GM12878 (cell line): ENCODE measurements at regions not wholly inside any gene's neighbourhood (a gene's known extent, or its start where the extent isn't known, plus 50 kb on each side); places are given as distances from the start of the nearest gene placed in this dataset.

Experiments used
- ATAC-seq: fragments of 200-7000 bp; cut with Tn5 transposase; 3 replicates; pipeline ENCODE4 v1.9.1; 2020; ENCODE audit warnings: mild to moderate bottlenecking, moderate library complexity
- BruUV-seq: library from RNA; stranded (reverse); fragments of 400-500 nt; replicated peaks from 2 replicates; lab custom pipeline; 2021; lab: Mats Ljungman, UMichigan
- CTCF ChIA-PET: fragments of 300-600 bp; sonication (Branson Sonifier 250); formaldehyde crosslinking; extraction: SDS; loops from one replicate; lab custom pipeline; 2021; ENCODE audit warnings: inconsistent platforms; lab: Yijun Ruan, JAX
- POLR2A ChIA-PET: fragments of 350-600 bp; formaldehyde crosslinking; extraction: SDS; loops from one replicate; lab custom pipeline; 2021; ENCODE audit warnings: inconsistent platforms; lab: Charles Lee
- RAD21 ChIA-PET: fragments of 300-600 bp; sonication (Branson Sonifier 250); formaldehyde crosslinking; loops from one replicate; lab custom pipeline; 2023; ENCODE audit warnings: antibody characterized with exemption; ENCODE audit not compliant: unreplicated experiment; lab: Charles Lee
- SMC1A ChIA-PET: fragments of 300-600 bp; sonication (Branson Sonifier 250); formaldehyde crosslinking; loops from one replicate; lab custom pipeline; 2023; ENCODE audit not compliant: unreplicated experiment, uncharacterized antibody; lab: Charles Lee
- DNase-seq: peaks from one replicate; pipeline ENCODE4 v3.0.0-alpha.2; 2011; ENCODE audit warnings: low read depth, low spot score
- FAIRE-seq: peaks from 3 replicates; lab custom pipeline; 2011; peaks lifted over from hg19 to GRCh38; lab: Jason Lieb, UNC
- H2AFZ ChIP-seq: 2 replicates; pipeline ENCODE4 v1.6.0; 2011; ENCODE audit warnings: low read depth, low read length, control low read depth; ENCODE audit not compliant: control insufficient read depth
- H3K27ac ChIP-seq: 2 replicates; pipeline ENCODE4 v1.5.1; 2011; ENCODE audit warnings: control low read depth; ENCODE audit not compliant: control insufficient read depth, insufficient read depth
- H3K27me3 ChIP-seq, 2 experiments: replicated peaks in 1 of 2; 2 replicates each; pipeline versions ENCODE4 v1.6.0 to v1.6.1; 2011; ENCODE audit warnings: low read length in 1 of 2; ENCODE audit not compliant: control insufficient read depth in 2 of 2, insufficient read depth in 2 of 2
- H3K36me3 ChIP-seq, 2 experiments: 2 replicates each; pipeline ENCODE4 v1.5.1; 2011; ENCODE audit warnings: low read length in 1 of 2; ENCODE audit not compliant: control insufficient read depth in 2 of 2, insufficient read depth in 2 of 2
- H3K4me1 ChIP-seq: 2 replicates; pipeline ENCODE4 v1.6.1; 2011; ENCODE audit warnings: mild to moderate bottlenecking, low read length, moderate library complexity, mixed read lengths; ENCODE audit not compliant: control insufficient read depth, insufficient read depth
- H3K4me2 ChIP-seq: 2 replicates; pipeline ENCODE4 v1.6.0; 2011; ENCODE audit warnings: control low read depth; ENCODE audit not compliant: control insufficient read depth, insufficient read depth
- H3K4me3 ChIP-seq: fragments of 200-600 bp; sonication (generic); 2 replicates; pipeline ENCODE4 v1.5.1; 2016
- H3K79me2 ChIP-seq: 2 replicates; pipeline ENCODE4 v1.6.0; 2011; ENCODE audit warnings: low read length; ENCODE audit not compliant: control insufficient read depth, insufficient read depth
- H3K9ac ChIP-seq: 2 replicates; pipeline ENCODE4 v1.8.0; 2011; ENCODE audit warnings: low read length, control low read depth, mixed read lengths; ENCODE audit not compliant: control insufficient read depth, insufficient read depth
- H3K9me3 ChIP-seq: replicated peaks from 3 replicates; pipeline ENCODE4 v1.5.1; 2011; ENCODE audit warnings: mild to moderate bottlenecking, low read length; ENCODE audit not compliant: control insufficient read depth, insufficient read depth
- H4K20me1 ChIP-seq: 2 replicates; pipeline ENCODE4 v1.6.0; 2011; ENCODE audit not compliant: control insufficient read depth, insufficient read depth
- ATF3 ChIP-seq: IDR thresholded peaks from 2 replicates; pipeline ENCODE4 v1.6.1; 2011; ENCODE audit warnings: low read depth, mild to moderate bottlenecking, low read length, moderate library complexity, borderline replicate concordance; ENCODE audit errors: extremely low read depth
- BMI1 ChIP-seq: fragments of 450-650 bp; IDR thresholded peaks from 2 replicates; pipeline ENCODE4 v1.6.1; 2016; ENCODE audit warnings: mild to moderate bottlenecking, moderate library complexity, borderline replicate concordance
- HCFC1 ChIP-seq: fragments of 150-350 bp; IDR thresholded peaks from 2 replicates; pipeline ENCODE4 v1.6.1; 2014; ENCODE audit warnings: low read length
- SIN3A ChIP-seq: IDR thresholded peaks from 2 replicates; pipeline ENCODE4 v1.6.1; 2012; ENCODE audit warnings: low read depth, low read length, improper control_type of control experiment
- SMAD5 ChIP-seq: IDR thresholded peaks from 2 replicates; pipeline ENCODE4 v1.6.1; 2016; ENCODE audit warnings: antibody characterized with exemption, low read depth
- in situ Hi-C: fragments of 300-500 bp; cut with MboI; formaldehyde crosslinking; loops from 9 replicates; pipeline ENCODE4 v1.14.3; 2018; ENCODE audit warnings: mixed read lengths
- intact Hi-C: fragments of 100-400 bp; cut with micrococcal nuclease; formaldehyde crosslinking; loops from one replicate; pipeline ENCODE4 v1.14.2; 2022; ENCODE audit not compliant: unreplicated experiment
- TF ChIP-seq, protein P1 (sequence below): fragments of 450-650 bp; formaldehyde crosslinking; IDR thresholded peaks from 2 replicates; pipeline ENCODE4 v1.5.0; 2022; ENCODE audit warnings: mild to moderate bottlenecking, missing genetic modification characterization

DNA sequence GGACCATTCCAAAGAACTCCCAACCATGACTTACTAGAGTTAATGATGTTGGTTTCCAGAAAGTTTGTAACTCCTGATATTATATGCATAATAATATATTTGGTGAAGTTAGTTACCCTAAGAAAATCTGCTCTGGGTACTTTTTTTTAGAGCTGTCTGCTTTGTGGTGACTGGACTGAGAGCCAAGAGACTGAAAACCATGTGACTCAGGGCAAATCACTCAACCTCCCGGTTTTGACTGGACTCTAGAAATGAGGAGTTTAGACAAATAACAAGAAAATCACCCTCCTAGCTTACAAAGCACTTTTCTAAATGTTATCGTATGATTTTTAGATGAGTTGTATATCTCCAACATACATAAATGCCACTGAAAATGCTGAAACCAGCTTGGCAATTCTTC lies 138.3 kb upstream of the RND3 start (continued):
- TF ChIP-seq ATF3, result no peak

GRCh38 chr2:150625303-150625702 lies 137.8 kb upstream of the RND3 start:
- Histone ChIP-seq H3K36me3 (no peaks in the 10 kb centered on the region), H3K27me3 (no peaks in the 10 kb centered on the region)
- TF ChIP-seq, protein P1, sequence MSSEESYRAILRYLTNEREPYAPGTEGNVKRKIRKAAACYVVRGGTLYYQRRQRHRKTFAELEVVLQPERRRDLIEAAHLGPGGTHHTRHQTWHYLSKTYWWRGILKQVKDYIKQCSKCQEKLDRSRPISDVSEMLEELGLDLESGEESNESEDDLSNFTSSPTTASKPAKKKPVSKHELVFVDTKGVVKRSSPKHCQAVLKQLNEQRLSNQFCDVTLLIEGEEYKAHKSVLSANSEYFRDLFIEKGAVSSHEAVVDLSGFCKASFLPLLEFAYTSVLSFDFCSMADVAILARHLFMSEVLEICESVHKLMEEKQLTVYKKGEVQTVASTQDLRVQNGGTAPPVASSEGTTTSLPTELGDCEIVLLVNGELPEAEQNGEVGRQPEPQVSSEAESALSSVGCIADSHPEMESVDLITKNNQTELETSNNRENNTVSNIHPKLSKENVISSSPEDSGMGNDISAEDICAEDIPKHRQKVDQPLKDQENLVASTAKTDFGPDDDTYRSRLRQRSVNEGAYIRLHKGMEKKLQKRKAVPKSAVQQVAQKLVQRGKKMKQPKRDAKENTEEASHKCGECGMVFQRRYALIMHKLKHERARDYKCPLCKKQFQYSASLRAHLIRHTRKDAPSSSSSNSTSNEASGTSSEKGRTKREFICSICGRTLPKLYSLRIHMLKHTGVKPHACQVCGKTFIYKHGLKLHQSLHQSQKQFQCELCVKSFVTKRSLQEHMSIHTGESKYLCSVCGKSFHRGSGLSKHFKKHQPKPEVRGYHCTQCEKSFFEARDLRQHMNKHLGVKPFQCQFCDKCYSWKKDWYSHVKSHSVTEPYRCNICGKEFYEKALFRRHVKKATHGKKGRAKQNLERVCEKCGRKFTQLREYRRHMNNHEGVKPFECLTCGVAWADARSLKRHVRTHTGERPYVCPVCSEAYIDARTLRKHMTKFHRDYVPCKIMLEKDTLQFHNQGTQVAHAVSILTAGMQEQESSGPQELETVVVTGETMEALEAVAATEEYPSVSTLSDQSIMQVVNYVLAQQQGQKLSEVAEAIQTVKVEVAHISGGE, result no peak
- no peak for TF ChIP-seq HCFC1
- TF ChIP-seq SMAD5, result no peak
- TF ChIP-seq SIN3A, result no peak
- no peak for TF ChIP-seq BMI1
- TF ChIP-seq, all 136 proteins: peak for 0
- intact Hi-C loops, result no loop called here
- BruUV-seq, result no TSS peak
- in situ Hi-C loops, result no loop called here
- Histone ChIP-seq H3K27ac (no peak overlapping the region), H3K4me1 (no peaks in the 10 kb centered on the region), H3K9me3 (no peaks in the 10 kb centered on the region; the same call in 2 of the 3 replicates), H3K4me3 (no peak overlapping the region), H3K4me2 (no peak overlapping the region), H3K79me2 (no peaks in the 10 kb centered on the region), H4K20me1 (no peaks in the 10 kb centered on the region), H3K9ac (no peak overlapping the region), H2AFZ (no peak overlapping the region)
- ChIA-PET RAD21 (no interaction called here), SMC1A (interaction anchor here (0.6 to 2.0 kb wide), 8 partner anchors 9 to 56 kb away, joined by 3 to 6 read pairs (median 3); no protein-coding TSS in a partner anchor), POLR2A (no interaction called here), CTCF (interaction anchor here (0.6 to 1.4 kb wide), 5 partner anchors 11 to 108 kb away, joined by 3 to 4 read pairs (median 4); no protein-coding TSS in a partner anchor)
- ATAC-seq, result no peak
- no peak for FAIRE-seq
- no peak for DNase-seq
